ACC112 (cell line): ENCODE measurements at regions not wholly inside any gene's neighbourhood (a gene's known extent, or its start where the extent isn't known, plus 50 kb on each side); places are given as distances from the start of the nearest gene placed in this dataset.

ENCODE experiments used
- H2AFZ ChIP-seq: fragments of 200-600 bp; sonication (generic); one replicate; pipeline ENCODE4 v1.6.0; 2017; ENCODE audit warnings: antibody characterized with exemption, low read length; ENCODE audit not compliant: unreplicated experiment
- H3K27ac ChIP-seq: fragments of 200-600 bp; sonication (generic); 2 replicates; pipeline ENCODE4 v1.5.1; 2014; ENCODE audit warnings: low read depth, mild to moderate bottlenecking, antibody characterized with exemption, low read length, moderate library complexity
- H3K27me3 ChIP-seq: fragments of 200-600 bp; sonication (generic); 2 replicates; pipeline ENCODE4 v1.6.1; 2014; ENCODE audit warnings: mild to moderate bottlenecking, antibody characterized with exemption, low read length, moderate library complexity, mixed read lengths; ENCODE audit not compliant: insufficient read depth
- H3K36me3 ChIP-seq: fragments of 200-600 bp; sonication (generic); 2 replicates; pipeline ENCODE4 v1.6.1; 2016; ENCODE audit warnings: mild to moderate bottlenecking, antibody characterized with exemption, low read length, moderate library complexity, mixed read lengths; ENCODE audit not compliant: insufficient read depth
- H3K4me1 ChIP-seq: fragments of 200-600 bp; sonication (generic); one replicate; pipeline ENCODE4 v1.6.1; 2016; ENCODE audit warnings: low read length, mixed read lengths; ENCODE audit not compliant: insufficient read depth, unreplicated experiment, control insufficient read depth
- H3K4me3 ChIP-seq: fragments of 200-600 bp; sonication (generic); 2 replicates; pipeline ENCODE4 v1.5.1; 2014; ENCODE audit warnings: mild to moderate bottlenecking, low read depth, low read length
- H3K79me2 ChIP-seq: fragments of 200-600 bp; sonication (generic); one replicate; pipeline ENCODE4 v1.6.0; 2016; ENCODE audit warnings: low read length; ENCODE audit not compliant: control insufficient read depth, unreplicated experiment, insufficient read depth

DNA sequence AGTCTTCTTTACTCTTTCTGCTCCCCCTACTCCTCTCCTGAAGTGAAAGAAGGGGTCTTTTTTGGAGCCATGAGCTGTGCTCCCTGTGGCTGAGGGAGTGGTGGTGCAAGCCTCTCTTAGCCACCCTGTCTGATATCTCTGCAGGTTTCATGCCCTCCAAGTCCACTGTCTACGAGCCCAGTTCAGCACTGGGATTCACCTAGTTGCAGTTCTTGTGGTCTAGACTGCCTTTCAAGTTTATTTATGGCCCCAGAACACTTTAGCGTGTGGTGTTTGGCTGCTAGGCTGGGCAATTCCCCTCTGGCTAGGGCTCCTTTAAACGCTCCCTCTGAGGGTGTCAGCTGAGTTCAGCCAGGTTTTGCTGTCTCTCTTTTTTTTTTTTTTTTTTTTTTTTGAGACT is 908.6 kb downstream of the TRHDE start:
- Histone ChIP-seq H3K27me3 (no peaks in the 10 kb centered on the region), H3K4me1 (no peaks in the 10 kb centered on the region), H3K4me3 (no peak overlapping the region), H2AFZ (no peak overlapping the region), H3K36me3 (no peaks in the 10 kb centered on the region), H3K79me2 (no peaks in the 10 kb centered on the region), H3K27ac (no peak overlapping the region)

DNA sequence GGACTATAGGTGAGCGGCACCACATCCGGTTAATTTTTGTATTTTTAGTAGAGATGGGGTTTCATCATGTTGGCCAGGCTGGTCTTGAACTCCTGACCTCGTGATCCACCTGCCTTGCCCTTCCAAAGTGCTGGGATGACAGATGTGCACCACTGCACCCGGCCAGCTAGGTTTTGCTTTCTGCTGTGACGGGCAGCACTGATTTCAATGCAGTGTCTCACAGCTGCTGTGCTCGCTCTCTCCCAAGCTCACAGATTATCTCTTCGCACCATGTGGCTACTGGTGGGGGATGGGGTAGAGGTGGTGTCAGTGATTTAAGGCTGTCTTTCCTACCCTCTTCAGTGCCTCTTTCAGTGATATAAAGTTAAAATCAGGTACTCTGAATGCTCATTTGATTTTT is 909.1 kb downstream of the TRHDE start:
- H3K27me3 ChIP-seq = no peaks in the 10 kb centered on the region
- H3K4me1 ChIP-seq = no peaks in the 10 kb centered on the region
- no peak overlapping the region for H3K4me3 ChIP-seq
- no peaks in the 10 kb centered on the region for H3K36me3 ChIP-seq
- H3K27ac ChIP-seq = no peak overlapping the region
- no peak overlapping the region for H2AFZ ChIP-seq
- H3K79me2 ChIP-seq = no peaks in the 10 kb centered on the region

DNA sequence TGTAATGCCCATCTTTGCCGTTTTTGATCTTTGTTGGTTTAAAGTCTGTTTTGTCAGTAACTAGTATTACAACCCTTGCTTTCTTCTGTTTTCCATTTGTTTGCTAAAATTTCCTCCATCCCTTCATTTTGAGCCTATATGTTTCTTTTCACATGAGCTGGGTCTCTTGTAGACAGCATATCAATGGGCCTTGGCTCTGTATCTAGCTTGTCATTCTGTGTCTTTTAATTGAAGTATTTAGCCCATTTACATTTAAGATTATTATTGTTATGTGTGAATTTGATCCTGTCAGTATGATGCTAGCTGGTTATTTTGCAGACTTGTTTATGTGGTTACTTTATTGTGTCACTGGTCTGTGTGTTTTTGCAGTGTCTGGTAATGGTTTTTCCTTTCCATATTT is 913.2 kb downstream of the TRHDE start:
- no peak overlapping the region for H3K4me3 ChIP-seq
- H3K27ac ChIP-seq = no peak overlapping the region
- H3K79me2 ChIP-seq = no peaks in the 10 kb centered on the region
- H3K4me1 ChIP-seq = no peaks in the 10 kb centered on the region
- no peaks in the 10 kb centered on the region for H3K36me3 ChIP-seq
- H3K27me3 ChIP-seq = no peaks in the 10 kb centered on the region
- H2AFZ ChIP-seq = no peak overlapping the region

DNA sequence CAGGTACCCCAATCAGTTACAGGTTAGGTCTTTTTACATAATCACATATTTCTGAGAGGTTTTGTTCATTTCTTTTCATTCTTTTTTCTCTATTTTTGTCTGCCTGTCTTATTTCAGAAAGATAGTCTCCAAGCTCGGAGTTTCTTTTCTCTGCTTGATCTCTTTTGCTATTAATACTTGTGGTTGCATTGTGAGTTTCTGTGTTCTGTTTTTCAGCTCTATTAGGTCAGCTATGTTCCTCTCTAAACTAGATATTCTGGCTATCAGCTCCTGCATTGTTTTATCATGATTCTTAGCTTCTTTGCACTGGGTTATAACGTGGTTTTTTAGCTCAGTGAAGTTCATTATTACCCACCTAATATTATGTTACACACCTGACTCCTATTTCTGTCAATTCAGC is 914.1 kb downstream of the TRHDE start:
- no peaks in the 10 kb centered on the region for H3K36me3 ChIP-seq
- H3K4me3 ChIP-seq = no peak overlapping the region
- no peak overlapping the region for H2AFZ ChIP-seq
- H3K27ac ChIP-seq = no peak overlapping the region
- no peaks in the 10 kb centered on the region for H3K27me3 ChIP-seq
- H3K4me1 ChIP-seq = no peaks in the 10 kb centered on the region
- H3K79me2 ChIP-seq = no peaks in the 10 kb centered on the region

DNA sequence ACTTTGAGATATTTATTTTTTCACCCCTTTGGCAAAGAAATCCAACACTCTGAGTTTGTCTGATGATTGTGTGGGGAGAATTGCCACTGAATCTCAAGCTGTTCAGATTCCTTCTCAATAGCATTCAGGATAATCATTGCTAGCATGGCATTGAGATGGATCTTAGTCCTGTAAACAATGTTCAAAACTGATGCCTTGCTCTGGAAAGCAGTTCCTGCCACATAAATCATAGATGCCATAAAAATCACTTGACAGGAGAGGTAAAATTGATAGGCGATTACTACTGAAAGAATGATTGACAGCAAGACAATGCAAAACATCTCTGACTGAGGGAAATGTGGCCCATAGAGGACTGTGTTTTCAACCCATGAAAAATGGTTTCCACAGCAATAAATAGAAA is 915.6 kb downstream of the TRHDE start:
- H3K27me3 ChIP-seq = no peaks in the 10 kb centered on the region

DNA sequence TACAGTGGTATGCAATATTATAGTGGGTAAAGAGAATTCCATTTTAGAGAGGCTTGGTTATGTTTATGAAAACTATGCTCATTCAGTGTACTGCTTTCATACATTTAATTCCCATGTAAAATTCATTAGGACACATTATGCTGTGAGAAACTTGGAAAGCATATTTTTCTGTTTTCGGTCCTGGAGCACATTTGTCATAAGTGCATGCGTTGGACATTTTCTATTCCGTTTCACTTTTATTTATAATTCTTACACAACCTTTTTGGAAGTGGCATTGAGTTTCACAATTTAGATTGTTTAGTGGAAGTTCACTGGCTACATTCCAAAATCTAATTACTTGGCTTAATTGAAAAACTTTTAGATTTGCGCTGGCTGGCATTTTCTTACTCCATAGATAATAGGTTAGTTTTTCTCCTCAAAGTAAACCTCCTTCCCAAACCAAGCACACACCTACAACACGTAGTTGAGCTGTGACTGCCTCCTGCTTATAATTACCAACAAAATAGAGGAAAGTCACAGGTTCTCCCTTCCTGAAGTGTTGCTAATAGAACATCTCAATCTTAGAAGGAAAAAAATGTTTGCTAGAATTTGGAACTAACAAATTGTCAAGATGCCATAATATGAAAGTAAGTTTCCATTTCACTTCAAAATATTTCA is 938.5 kb downstream of the TRHDE start:
- Histone ChIP-seq H3K4me1 (no peaks in the 10 kb centered on the region), H3K27ac (no peak overlapping the region), H3K36me3 (no peaks in the 10 kb centered on the region), H2AFZ (no peak overlapping the region), H3K79me2 (no peaks in the 10 kb centered on the region), H3K27me3 (no peaks in the 10 kb centered on the region), H3K4me3 (no peak overlapping the region)

More for the DNA sequence above, 915.6 kb downstream of the TRHDE start:
- Histone ChIP-seq H3K36me3 (no peaks in the 10 kb centered on the region), H2AFZ (no peak overlapping the region), H3K4me1 (no peaks in the 10 kb centered on the region), H3K27ac (no peak overlapping the region), H3K79me2 (no peaks in the 10 kb centered on the region), H3K4me3 (no peak overlapping the region)

DNA sequence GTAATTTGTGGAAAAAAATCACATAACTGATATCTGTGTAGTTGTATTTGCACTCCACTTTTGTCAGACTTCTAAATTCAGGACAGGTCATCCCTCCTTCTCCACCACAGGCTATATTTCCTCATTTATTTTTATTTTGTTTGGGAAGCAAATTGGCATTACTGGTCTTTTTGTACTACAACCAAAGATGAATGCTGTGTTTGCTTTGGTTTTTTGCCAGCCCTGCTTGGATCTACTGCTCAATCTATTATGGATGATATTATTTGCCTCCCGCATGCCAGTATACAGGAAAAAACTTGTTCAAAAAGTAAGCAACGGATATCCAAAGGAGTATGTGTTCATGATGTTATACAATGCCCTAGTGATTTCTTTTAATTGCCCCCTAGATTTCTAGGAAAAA is 948.8 kb downstream of the TRHDE start:
- Histone ChIP-seq H3K4me3 (no peak overlapping the region), H3K79me2 (no peaks in the 10 kb centered on the region), H3K36me3 (no peaks in the 10 kb centered on the region), H3K27ac (no peak overlapping the region), H2AFZ (no peak overlapping the region), H3K27me3 (no peaks in the 10 kb centered on the region), H3K4me1 (no peaks in the 10 kb centered on the region)

DNA sequence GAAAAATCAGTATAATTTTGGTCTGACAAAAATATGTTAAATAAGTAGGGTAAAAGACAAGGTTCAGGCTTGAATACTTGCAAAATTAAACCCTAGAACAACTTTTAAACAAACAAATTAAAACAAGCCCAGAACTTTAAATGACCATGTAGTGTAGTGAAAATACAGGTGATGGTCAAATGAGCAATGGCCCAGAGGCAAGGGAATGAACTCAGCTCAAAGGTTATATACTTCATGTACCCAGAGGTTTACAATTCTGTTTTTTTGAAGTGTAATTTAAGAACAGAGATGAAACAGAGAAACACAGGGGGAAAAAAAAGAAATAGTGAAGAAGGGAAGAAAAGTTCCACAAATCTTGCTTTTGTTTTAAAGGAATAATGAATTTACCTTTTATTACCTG is 949.2 kb downstream of the TRHDE start:
- Histone ChIP-seq H3K4me1 (no peaks in the 10 kb centered on the region), H3K4me3 (no peak overlapping the region), H2AFZ (no peak overlapping the region), H3K27ac (no peak overlapping the region), H3K27me3 (no peaks in the 10 kb centered on the region), H3K36me3 (no peaks in the 10 kb centered on the region), H3K79me2 (no peaks in the 10 kb centered on the region)

DNA sequence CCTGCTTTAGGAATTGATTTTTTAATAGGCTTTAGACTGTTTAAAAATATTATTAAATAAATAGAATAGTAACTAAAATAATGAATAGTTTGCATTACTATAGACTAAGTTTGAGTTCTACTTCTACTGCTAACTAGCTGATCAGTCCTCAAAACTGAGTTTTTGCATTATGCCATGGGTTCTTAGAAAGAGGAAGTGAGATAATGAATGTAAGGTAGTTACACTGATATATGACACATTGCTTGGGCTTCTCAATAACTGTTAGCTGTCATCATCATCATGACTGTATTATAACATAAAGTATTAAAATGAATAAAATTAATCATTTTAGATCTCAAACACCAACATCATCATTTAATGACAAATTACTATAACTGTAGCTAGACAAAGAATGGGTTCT is 949.7 kb downstream of the TRHDE start:
- H3K27me3 ChIP-seq = no peaks in the 10 kb centered on the region
- H3K36me3 ChIP-seq = no peaks in the 10 kb centered on the region
- H3K27ac ChIP-seq = no peak overlapping the region
- no peak overlapping the region for H3K4me3 ChIP-seq
- no peaks in the 10 kb centered on the region for H3K4me1 ChIP-seq
- no peaks in the 10 kb centered on the region for H3K79me2 ChIP-seq
- no peak overlapping the region for H2AFZ ChIP-seq

DNA sequence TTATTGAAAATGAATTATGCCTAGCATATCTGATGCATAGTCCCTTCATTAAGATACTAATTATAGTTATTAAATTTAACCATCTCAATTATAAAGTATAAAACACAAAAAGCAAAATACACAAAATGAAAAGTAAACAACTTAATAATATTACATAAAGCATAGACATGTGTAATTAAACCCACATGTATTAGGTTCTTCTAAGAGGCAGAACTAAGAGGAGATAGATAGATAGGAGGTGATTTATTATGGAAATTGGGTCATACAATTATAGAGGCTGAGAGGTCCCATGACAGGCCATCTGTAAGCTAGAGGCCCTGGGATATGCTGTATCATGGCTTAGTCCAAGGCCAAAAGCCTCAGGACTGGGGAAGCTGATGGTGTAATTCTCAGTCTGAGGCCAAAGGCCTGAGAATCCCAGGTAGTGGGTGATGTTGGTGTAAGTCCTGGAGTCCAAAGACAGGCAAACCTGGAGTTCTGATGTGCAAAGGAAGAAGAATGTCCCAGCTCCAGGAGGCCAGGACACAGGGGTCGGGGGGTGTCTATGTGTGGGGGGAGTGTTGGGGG is 953.3 kb downstream of the TRHDE start:
- Histone ChIP-seq H3K79me2 (no peaks in the 10 kb centered on the region), H3K27me3 (no peaks in the 10 kb centered on the region), H2AFZ (no peak overlapping the region), H3K4me1 (no peaks in the 10 kb centered on the region), H3K4me3 (no peak overlapping the region), H3K36me3 (no peaks in the 10 kb centered on the region), H3K27ac (no peak overlapping the region)

DNA sequence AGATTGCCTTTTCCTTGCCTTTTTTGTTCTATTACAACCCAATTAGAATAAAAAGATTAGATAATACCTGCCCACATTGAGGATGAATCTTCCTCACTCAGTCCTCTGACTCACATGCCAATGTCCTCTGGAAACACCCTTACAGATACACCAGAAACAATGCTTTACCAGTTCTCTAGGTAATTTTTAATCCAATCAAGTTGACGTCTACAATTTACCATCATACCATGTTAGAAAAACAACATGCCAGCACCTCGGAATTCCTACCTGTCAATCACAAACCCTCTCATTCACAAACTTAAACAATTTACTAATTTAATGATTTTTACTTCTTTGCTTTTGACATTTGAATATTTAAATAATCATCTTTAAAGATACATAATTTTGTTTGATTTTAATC is 953.8 kb downstream of the TRHDE start:
- Histone ChIP-seq H3K27me3 (no peaks in the 10 kb centered on the region), H3K36me3 (no peaks in the 10 kb centered on the region), H3K79me2 (no peaks in the 10 kb centered on the region), H3K4me1 (no peaks in the 10 kb centered on the region), H3K27ac (no peak overlapping the region), H2AFZ (no peak overlapping the region), H3K4me3 (no peak overlapping the region)
